ENCODE measurements at regions not wholly inside any gene's neighbourhood (a gene's known extent, or its start where the extent isn't known, plus 50 kb on each side); places are given as distances from the start of the nearest gene placed in this dataset.

DNA sequence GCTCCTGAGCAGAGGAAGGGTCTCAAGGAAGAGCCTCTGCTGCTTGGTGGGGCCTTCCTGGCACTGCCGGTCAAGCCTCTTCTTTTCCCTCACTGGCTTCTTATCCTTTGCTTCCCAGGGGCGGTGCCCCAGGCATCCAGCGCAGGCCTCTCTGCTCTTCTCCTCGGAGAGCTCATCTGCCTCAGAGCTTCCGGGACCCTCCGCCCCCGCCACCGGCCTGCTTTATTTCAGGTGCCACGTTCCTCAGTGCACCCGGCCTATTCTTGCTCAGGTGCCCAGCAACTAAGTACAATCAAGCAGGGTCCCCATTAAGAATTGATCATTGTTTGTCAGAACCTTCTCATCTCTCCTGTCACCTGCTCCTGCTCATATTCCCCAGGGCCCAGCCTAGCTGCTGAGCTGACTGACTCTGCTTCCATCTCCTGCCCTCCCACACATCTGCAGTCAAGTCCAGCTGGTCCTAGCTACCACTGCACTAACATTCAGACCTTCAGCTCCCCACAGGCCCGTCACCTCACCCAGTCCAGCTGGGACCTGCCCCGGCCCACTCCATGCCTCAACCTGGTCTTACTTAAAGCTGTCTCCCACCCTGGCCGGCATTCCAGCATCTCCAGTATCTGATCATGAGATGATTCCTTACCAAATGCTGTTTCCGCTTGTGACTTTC is 114.3 kb upstream of the BOD1 start:
- DNase-seq (ENCODE audit: low read depth): no peak
- no peak for FAIRE-seq
- Histone ChIP-seq H3K27me3 (ENCODE audit: control insufficient read depth, insufficient read depth, low read length) (no peaks in the 10 kb centered on the region), H3K36me3 (ENCODE audit: control insufficient read depth, insufficient read depth, low read length) (no peaks in the 10 kb centered on the region), H3K4me3 (ENCODE audit: low read depth, low read length) (no peak overlapping the region)
- TF ChIP-seq, protein P1, sequence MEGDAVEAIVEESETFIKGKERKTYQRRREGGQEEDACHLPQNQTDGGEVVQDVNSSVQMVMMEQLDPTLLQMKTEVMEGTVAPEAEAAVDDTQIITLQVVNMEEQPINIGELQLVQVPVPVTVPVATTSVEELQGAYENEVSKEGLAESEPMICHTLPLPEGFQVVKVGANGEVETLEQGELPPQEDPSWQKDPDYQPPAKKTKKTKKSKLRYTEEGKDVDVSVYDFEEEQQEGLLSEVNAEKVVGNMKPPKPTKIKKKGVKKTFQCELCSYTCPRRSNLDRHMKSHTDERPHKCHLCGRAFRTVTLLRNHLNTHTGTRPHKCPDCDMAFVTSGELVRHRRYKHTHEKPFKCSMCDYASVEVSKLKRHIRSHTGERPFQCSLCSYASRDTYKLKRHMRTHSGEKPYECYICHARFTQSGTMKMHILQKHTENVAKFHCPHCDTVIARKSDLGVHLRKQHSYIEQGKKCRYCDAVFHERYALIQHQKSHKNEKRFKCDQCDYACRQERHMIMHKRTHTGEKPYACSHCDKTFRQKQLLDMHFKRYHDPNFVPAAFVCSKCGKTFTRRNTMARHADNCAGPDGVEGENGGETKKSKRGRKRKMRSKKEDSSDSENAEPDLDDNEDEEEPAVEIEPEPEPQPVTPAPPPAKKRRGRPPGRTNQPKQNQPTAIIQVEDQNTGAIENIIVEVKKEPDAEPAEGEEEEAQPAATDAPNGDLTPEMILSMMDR (IDR thresholded peaks at IDR 0.05; ENCODE audit: insufficient read depth, low read length, severe bottlenecking): no peak

DNA sequence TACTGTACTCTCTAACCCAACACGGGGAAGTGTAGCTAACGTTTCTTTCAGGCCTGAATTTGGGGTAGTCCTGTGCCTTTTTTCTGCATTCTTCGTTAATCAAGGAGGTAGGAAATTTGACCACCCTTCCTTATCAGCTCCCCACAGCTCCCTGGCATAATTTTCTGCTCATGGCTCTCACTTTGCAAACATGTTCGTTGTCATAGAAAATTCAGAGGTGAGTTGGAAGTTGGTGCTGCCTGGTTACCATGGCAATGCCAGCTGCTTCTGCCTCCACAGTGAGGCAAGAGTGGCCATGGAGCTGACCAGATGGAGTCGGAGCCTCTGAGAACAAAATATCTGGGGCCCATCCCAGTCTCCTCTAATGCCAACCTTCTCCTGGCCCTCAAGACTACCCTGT is 116.6 kb upstream of the BOD1 start:
- no peak overlapping the region for H3K4me3 ChIP-seq (ENCODE audit: low read depth, low read length)
- DNase-seq (ENCODE audit: low read depth): no peak
- TF ChIP-seq, protein P1 (IDR thresholded peaks at IDR 0.05; ENCODE audit: insufficient read depth, low read length, severe bottlenecking): no peak
- no peaks in the 10 kb centered on the region for H3K36me3 ChIP-seq (ENCODE audit: control insufficient read depth, insufficient read depth, low read length)
- H3K27me3 ChIP-seq (ENCODE audit: control insufficient read depth, insufficient read depth, low read length): no peaks in the 10 kb centered on the region
- no peak for FAIRE-seq

DNA sequence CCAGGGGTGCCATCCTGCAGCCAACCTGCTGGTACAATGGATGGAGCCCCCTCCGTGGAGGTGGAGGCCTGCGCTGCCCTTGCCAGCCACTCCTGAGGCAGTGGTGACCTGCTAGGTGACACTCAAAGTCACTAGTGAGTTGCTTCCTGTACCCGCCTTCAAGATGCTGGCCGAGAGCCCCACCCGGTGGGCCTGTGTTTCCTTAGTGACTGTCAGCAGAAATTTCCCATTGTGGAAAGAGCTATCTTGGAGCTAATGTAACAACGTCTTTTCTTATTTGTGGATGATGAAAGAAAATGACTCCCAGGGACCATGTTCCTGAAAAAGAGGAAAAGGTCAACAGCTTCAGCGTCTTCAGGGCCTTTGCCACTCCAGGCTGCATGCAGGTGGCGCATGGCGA is 117.0 kb upstream of the BOD1 start:
- Histone ChIP-seq H3K27me3 (ENCODE audit: control insufficient read depth, insufficient read depth, low read length) (no peaks in the 10 kb centered on the region), H3K36me3 (ENCODE audit: control insufficient read depth, insufficient read depth, low read length) (no peaks in the 10 kb centered on the region), H3K4me3 (ENCODE audit: low read depth, low read length) (no peak overlapping the region)
- FAIRE-seq: no peak
- TF ChIP-seq, protein P1 (IDR thresholded peaks at IDR 0.05; ENCODE audit: insufficient read depth, low read length, severe bottlenecking): no peak
- DNase-seq (ENCODE audit: low read depth): no peak

DNA sequence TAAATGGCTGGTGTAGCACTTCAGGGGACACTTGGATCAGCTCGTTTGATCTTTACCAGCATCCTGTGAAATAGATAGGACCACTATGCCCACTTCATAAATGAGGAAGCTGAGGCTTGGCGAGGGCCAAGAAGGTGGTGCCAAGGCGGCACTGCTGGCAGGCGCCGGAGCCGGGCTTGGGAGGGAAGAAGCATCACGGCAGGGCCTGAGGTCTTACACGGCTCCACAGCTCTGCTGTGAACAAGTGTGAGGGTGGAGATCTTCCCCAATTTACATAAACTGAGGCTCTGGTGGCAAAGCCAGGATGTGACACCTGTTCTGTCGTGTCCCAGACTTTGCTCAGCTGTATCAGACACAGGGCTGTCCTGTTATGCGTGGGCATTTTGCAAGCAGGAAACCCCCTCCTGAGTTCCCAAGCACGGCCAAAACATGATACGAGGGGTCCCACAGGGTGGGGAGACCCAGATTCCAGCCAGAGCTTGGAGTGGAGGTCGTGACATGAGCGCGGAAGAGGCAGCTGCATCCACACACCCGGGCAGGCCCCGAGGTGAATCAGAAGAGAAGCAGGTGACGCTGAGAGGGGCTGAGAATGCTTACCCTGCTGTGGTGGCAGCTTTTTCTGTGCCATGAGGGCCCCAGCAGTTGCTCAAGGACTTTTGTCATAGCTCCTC is 117.5 kb upstream of the BOD1 start:
- TF ChIP-seq, protein P1 (IDR thresholded peaks at IDR 0.05; ENCODE audit: insufficient read depth, low read length, severe bottlenecking): no peak
- no peaks in the 10 kb centered on the region for H3K36me3 ChIP-seq (ENCODE audit: control insufficient read depth, insufficient read depth, low read length)
- DNase-seq (ENCODE audit: low read depth) (no peak), FAIRE-seq (no peak)
- H3K4me3 ChIP-seq (ENCODE audit: low read depth, low read length): no peak overlapping the region
- H3K27me3 ChIP-seq (ENCODE audit: control insufficient read depth, insufficient read depth, low read length): no peaks in the 10 kb centered on the region

DNA sequence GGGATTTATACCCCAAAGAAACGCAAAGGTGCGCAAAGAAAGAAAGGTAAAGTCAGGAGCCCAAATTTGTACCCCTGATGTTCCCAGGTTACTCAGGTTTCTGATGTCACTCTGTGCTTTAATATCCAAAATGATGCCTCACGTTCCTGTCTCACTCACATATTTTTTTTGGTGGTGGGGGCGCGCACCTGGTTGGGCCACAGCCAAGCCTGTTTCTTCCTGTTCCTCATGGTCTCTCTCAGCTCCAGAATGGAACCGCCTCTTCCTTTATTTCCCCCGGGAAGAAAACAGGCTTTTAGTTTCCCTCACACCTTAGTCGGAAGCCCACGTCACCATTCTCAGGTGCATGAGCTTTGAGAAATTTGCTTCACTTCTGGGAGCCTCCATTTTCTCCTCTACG is 118.3 kb upstream of the BOD1 start:
- DNase-seq (ENCODE audit: low read depth) (no peak), FAIRE-seq (no peak)
- Histone ChIP-seq H3K36me3 (ENCODE audit: control insufficient read depth, insufficient read depth, low read length) (no peaks in the 10 kb centered on the region), H3K4me3 (ENCODE audit: low read depth, low read length) (no peak overlapping the region), H3K27me3 (ENCODE audit: control insufficient read depth, insufficient read depth, low read length) (no peaks in the 10 kb centered on the region)
- TF ChIP-seq, protein P1 (IDR thresholded peaks at IDR 0.05; ENCODE audit: insufficient read depth, low read length, severe bottlenecking): no peak
